Lower lobe of right lung (tissue), 2 donors: ENCODE measurements at regions not wholly inside any gene's neighbourhood (a gene's known extent, or its start where the extent isn't known, plus 50 kb on each side); places are given as distances from the start of the nearest gene placed in this dataset.
"Not testable (repeated sequence)": the region's sequence is repeated elsewhere in the genome, so short reads cannot be mapped to it uniquely, and the experiment has no call there.

Experiments used
- ATAC-seq, 2 donors: fragments of 200-7000 bp; cut with Tn5 transposase; one replicate each; pipeline ENCODE4 v1.9.1; 2020 to 2022; ENCODE audit warnings: mild to moderate bottlenecking in 2 of 2, moderate library complexity in 2 of 2
- DNase-seq: peaks from one replicate; pipeline ENCODE4 v3.0.0-alpha.2; 2020
- H3K27ac ChIP-seq: fragments of 200-600 bp; one replicate; pipeline ENCODE4 v1.8.0; 2022
- H3K27me3 ChIP-seq: fragments of 200-600 bp; one replicate; pipeline ENCODE4 v1.8.0; 2022; ENCODE audit warnings: low read depth
- H3K36me3 ChIP-seq: fragments of 200-600 bp; one replicate; pipeline ENCODE4 v1.8.0; 2022; ENCODE audit warnings: mild to moderate bottlenecking
- H3K4me1 ChIP-seq: fragments of 200-600 bp; one replicate; pipeline ENCODE4 v1.8.0; 2022
- H3K4me3 ChIP-seq: fragments of 200-600 bp; one replicate; pipeline ENCODE4 v1.8.0; 2022; ENCODE audit warnings: mild to moderate bottlenecking
- H3K9me3 ChIP-seq: fragments of 200-600 bp; one replicate; pipeline ENCODE4 v1.8.0; 2022
- CTCF ChIP-seq: fragments of 200-600 bp; IDR thresholded peaks from one replicate; pipeline ENCODE4 v1.8.0; 2022; ENCODE audit warnings: antibody characterized with exemption, mild to moderate bottlenecking
- intact Hi-C: fragments of 100-400 bp; cut with DNase I; formaldehyde crosslinking; loops from one replicate; pipeline ENCODE4 v1.11.0; 2022
- donor health status: DM: no; HTN: yes; CAD: no; lungs with severe emphysema.

- H3K4me3 ChIP-seq: no peak overlapping the region
- peaks cover 12% of the 10 kb centered on the region for H3K4me1 ChIP-seq
- DNase-seq: no peak
- no peaks in the 10 kb centered on the region for H3K36me3 ChIP-seq
- no peak for TF ChIP-seq CTCF
- H3K27ac ChIP-seq: no peak overlapping the region
- intact Hi-C loops: no loop called here
- no peak for ATAC-seq
- H3K27me3 ChIP-seq: no peaks in the 10 kb centered on the region
- no peaks in the 10 kb centered on the region for H3K9me3 ChIP-seq
These were observed 289.5 kb upstream of the ADGRL2 start for GRCh38 chr1:81511281-81511680.

GRCh38 chr1:81510701-81511100 is 290.0 kb upstream of the ADGRL2 start:
- Histone ChIP-seq H3K9me3 (no peaks in the 10 kb centered on the region), H3K4me3 (no peak overlapping the region), H3K27me3 (no peaks in the 10 kb centered on the region), H3K36me3 (no peaks in the 10 kb centered on the region), H3K4me1 (peaks cover 12% of the 10 kb centered on the region), H3K27ac (no peak overlapping the region)
- no peak for ATAC-seq
- no peak for DNase-seq
- TF ChIP-seq CTCF: no peak
- intact Hi-C loops: no loop called here

- ATAC-seq: peak; percentile 56 to 76
- TF ChIP-seq CTCF: no peak
These were observed 291.1 kb upstream of the ADGRL2 start for GRCh38 chr1:81509594-81509993.

GRCh38 chr1:81506699-81507098 is 294.0 kb upstream of the ADGRL2 start:
- Histone ChIP-seq H3K4me1 (peaks cover 12% of the 10 kb centered on the region), H3K27me3 (no peaks in the 10 kb centered on the region), H3K27ac (no peak overlapping the region), H3K4me3 (no peak overlapping the region), H3K9me3 (no peaks in the 10 kb centered on the region), H3K36me3 (no peaks in the 10 kb centered on the region)
- ATAC-seq: no peak
- no peak for DNase-seq
- no peak for TF ChIP-seq CTCF
- intact Hi-C loops: no loop called here

More at GRCh38 chr1:81509594-81509993, 291.1 kb upstream of the ADGRL2 start:
- Histone ChIP-seq H3K27ac (no peak overlapping the region), H3K4me3 (no peak overlapping the region), H3K27me3 (no peaks in the 10 kb centered on the region), H3K4me1 (peaks cover 12% of the 10 kb centered on the region), H3K36me3 (no peaks in the 10 kb centered on the region), H3K9me3 (no peaks in the 10 kb centered on the region)
- no peak for DNase-seq
- intact Hi-C loops: no loop called here

GRCh38 chr1:81505831-81506230 is 294.9 kb upstream of the ADGRL2 start:
- no peak for ATAC-seq
- no peaks in the 10 kb centered on the region for H3K27me3 ChIP-seq
- no peak for DNase-seq
- H3K4me3 ChIP-seq: no peak overlapping the region
- TF ChIP-seq CTCF: no peak
- no peak overlapping the region for H3K27ac ChIP-seq
- H3K36me3 ChIP-seq: no peaks in the 10 kb centered on the region
- peaks cover 12% of the 10 kb centered on the region for H3K4me1 ChIP-seq
- H3K9me3 ChIP-seq: no peaks in the 10 kb centered on the region
- intact Hi-C loops: no loop called here

GRCh38 chr1:81504820-81505219 is 295.9 kb upstream of the ADGRL2 start:
- H3K27ac ChIP-seq, intact Hi-C loops, H3K36me3 ChIP-seq, ATAC-seq, H3K9me3 ChIP-seq, H3K27me3 ChIP-seq, DNase-seq, H3K4me1 ChIP-seq, H3K4me3 ChIP-seq: not testable (repeated sequence)

- H3K4me1 ChIP-seq, H3K27ac ChIP-seq, H3K9me3 ChIP-seq, H3K27me3 ChIP-seq, H3K4me3 ChIP-seq, intact Hi-C loops, ATAC-seq, DNase-seq, H3K36me3 ChIP-seq: not testable (repeated sequence)
These were observed 298.0 kb upstream of the ADGRL2 start for GRCh38 chr1:81502705-81503104.

GRCh38 chr1:81501485-81501884 is 299.2 kb upstream of the ADGRL2 start:
- ATAC-seq, H3K27ac ChIP-seq, intact Hi-C loops, H3K9me3 ChIP-seq, H3K36me3 ChIP-seq, DNase-seq, H3K4me1 ChIP-seq, H3K4me3 ChIP-seq, H3K27me3 ChIP-seq: not testable (repeated sequence)
